B cell (primary cell): ENCODE measurements at regions not wholly inside any gene's neighbourhood (a gene's known extent, or its start where the extent isn't known, plus 50 kb on each side); places are given as distances from the start of the nearest gene placed in this dataset.

Experiments
- EZH2 ChIP-seq: IDR thresholded peaks from 2 replicates; pipeline ENCODE4 v1.6.1; 2012; ENCODE audit warnings: borderline replicate concordance, low read depth, mild to moderate bottlenecking, moderate library complexity, low read length; ENCODE audit not compliant: insufficient read depth, poor library complexity, severe bottlenecking
- TF ChIP-seq, protein P1 (sequence below): fragments of 200-600 bp; IDR thresholded peaks from one replicate; pipeline ENCODE4 v1.8.0; 2022; ENCODE audit warnings: antibody characterized with exemption, mild to moderate bottlenecking

DNA sequence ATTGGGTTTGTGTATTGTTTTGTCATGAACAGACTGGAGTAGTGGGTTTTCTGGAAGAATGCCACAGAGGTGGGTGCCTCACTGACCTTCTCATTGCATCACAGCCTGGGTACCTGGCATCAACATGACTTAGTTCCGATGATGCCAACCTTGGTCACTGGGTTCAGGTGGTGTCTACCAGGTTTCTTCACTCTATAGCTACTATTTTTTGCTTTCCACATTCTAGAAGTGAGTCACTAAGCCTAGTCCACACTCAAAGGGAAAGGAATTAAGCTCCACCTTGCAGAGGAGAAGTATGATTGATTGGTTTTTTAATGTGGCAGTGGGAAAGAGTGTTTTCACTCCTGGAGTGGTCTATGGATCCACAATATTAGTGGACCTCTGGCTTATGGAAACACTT, 391.9 kb downstream of the DMRT2 start:
- TF ChIP-seq, protein P1, sequence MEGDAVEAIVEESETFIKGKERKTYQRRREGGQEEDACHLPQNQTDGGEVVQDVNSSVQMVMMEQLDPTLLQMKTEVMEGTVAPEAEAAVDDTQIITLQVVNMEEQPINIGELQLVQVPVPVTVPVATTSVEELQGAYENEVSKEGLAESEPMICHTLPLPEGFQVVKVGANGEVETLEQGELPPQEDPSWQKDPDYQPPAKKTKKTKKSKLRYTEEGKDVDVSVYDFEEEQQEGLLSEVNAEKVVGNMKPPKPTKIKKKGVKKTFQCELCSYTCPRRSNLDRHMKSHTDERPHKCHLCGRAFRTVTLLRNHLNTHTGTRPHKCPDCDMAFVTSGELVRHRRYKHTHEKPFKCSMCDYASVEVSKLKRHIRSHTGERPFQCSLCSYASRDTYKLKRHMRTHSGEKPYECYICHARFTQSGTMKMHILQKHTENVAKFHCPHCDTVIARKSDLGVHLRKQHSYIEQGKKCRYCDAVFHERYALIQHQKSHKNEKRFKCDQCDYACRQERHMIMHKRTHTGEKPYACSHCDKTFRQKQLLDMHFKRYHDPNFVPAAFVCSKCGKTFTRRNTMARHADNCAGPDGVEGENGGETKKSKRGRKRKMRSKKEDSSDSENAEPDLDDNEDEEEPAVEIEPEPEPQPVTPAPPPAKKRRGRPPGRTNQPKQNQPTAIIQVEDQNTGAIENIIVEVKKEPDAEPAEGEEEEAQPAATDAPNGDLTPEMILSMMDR: no peak
- no peak for TF ChIP-seq EZH2
